GM13977 (cell line): ENCODE measurements at regions not wholly inside any gene's neighbourhood (a gene's known extent, or its start where the extent isn't known, plus 50 kb on each side); places are given as distances from the start of the nearest gene placed in this dataset.

Experiments
- DNase-seq: peaks from one replicate; pipeline ENCODE4 v3.0.0; 2012; ENCODE audit warnings: low spot score
- CTCF ChIP-seq: IDR thresholded peaks from 2 replicates; pipeline ENCODE4 v1.5.1; 2012; ENCODE audit warnings: mild to moderate bottlenecking, control low read depth; ENCODE audit not compliant: insufficient read depth; ENCODE audit errors: extremely low read depth, missing control alignments
- in situ Hi-C: fragments of 300-500 bp; cut with MboI; formaldehyde crosslinking; loops from one replicate; pipeline ENCODE4 v1.12.0; 2022; ENCODE audit warnings: low sequenced_read_pairs, low pct_unique_long_range_greater_than_20kb, mixed read lengths, inconsistent platforms; ENCODE audit not compliant: unreplicated experiment

- DNase-seq = no peak
- in situ Hi-C loops = no loop called here
- no peak for TF ChIP-seq CTCF
Measured at GRCh38 chr11:91174193-91174592, 951.3 kb upstream of the CHORDC1 start.

GRCh38 chr11:91173701-91174100 lies 950.9 kb upstream of the CHORDC1 start:
- no peak for DNase-seq
- no peak for TF ChIP-seq CTCF
- in situ Hi-C loops = no loop called here

GRCh38 chr11:91170711-91171110 lies 947.9 kb upstream of the CHORDC1 start:
- in situ Hi-C loops = no loop called here
- no peak for DNase-seq
- TF ChIP-seq CTCF = no peak

- TF ChIP-seq CTCF = no peak
- in situ Hi-C loops = no loop called here
- DNase-seq = no peak
Measured at GRCh38 chr11:91164452-91164822, 941.6 kb upstream of the CHORDC1 start.

GRCh38 chr11:91163619-91164451 lies 941.0 kb upstream of the CHORDC1 start:
- no peak for DNase-seq
- in situ Hi-C loops = no loop called here
- TF ChIP-seq CTCF = no peak

- TF ChIP-seq CTCF = no peak
- no peak for DNase-seq
- in situ Hi-C loops = no loop called here
Measured at GRCh38 chr11:91160661-91161060, 937.8 kb upstream of the CHORDC1 start.
